ENCODE measurements at regions not wholly inside any gene's neighbourhood (a gene's known extent, or its start where the extent isn't known, plus 50 kb on each side); places are given as distances from the start of the nearest gene placed in this dataset.
"Not testable (repeated sequence)": the region's sequence is repeated elsewhere in the genome, so short reads cannot be mapped to it uniquely, and the experiment has no call there.

GRCh38 chr1:100796046-100796445 lies 76.5 kb downstream of the VCAM1 start:
- Histone ChIP-seq H3K36me3 (ENCODE audit: insufficient read depth, low read length) (no peaks in the 10 kb centered on the region), H3K4me2 (ENCODE audit: low read depth, low read length, poor library complexity, severe bottlenecking) (no peak overlapping the region), H3K9me2 (replicated peaks; ENCODE audit: low read depth, low read length) (no peaks in the 10 kb centered on the region), H3K4me1 (ENCODE audit: insufficient read depth, low read length, poor library complexity, severe bottlenecking) (no peaks in the 10 kb centered on the region), H3K79me2 (ENCODE audit: insufficient read depth, low read length) (no peaks in the 10 kb centered on the region), H3K9me3 (ENCODE audit: insufficient read depth, low read depth, low read length) (no peaks in the 10 kb centered on the region), H3K4me3 (ENCODE audit: low read length, poor library complexity, severe bottlenecking) (no peak overlapping the region), H2AFZ (ENCODE audit: low read length) (no peak overlapping the region), H3F3A (ENCODE audit: low read depth) (no peaks in the 10 kb centered on the region), H3K27me3 (ENCODE audit: insufficient read depth, low read length, poor library complexity, severe bottlenecking) (no peaks in the 10 kb centered on the region), H4K20me1 (ENCODE audit: insufficient read depth, low read length, poor library complexity, severe bottlenecking) (no peaks in the 10 kb centered on the region), H3K9ac (ENCODE audit: low read depth, low read length, poor library complexity, severe bottlenecking) (no peak overlapping the region)
- TF ChIP-seq EZH2phosphoT487 (IDR thresholded peaks at IDR 0.05; ENCODE audit: borderline replicate concordance): no peak
- TF ChIP-seq, protein P1, sequence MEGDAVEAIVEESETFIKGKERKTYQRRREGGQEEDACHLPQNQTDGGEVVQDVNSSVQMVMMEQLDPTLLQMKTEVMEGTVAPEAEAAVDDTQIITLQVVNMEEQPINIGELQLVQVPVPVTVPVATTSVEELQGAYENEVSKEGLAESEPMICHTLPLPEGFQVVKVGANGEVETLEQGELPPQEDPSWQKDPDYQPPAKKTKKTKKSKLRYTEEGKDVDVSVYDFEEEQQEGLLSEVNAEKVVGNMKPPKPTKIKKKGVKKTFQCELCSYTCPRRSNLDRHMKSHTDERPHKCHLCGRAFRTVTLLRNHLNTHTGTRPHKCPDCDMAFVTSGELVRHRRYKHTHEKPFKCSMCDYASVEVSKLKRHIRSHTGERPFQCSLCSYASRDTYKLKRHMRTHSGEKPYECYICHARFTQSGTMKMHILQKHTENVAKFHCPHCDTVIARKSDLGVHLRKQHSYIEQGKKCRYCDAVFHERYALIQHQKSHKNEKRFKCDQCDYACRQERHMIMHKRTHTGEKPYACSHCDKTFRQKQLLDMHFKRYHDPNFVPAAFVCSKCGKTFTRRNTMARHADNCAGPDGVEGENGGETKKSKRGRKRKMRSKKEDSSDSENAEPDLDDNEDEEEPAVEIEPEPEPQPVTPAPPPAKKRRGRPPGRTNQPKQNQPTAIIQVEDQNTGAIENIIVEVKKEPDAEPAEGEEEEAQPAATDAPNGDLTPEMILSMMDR (conservative IDR thresholded peaks at IDR 0.05; ENCODE audit: low read length): no peak

GRCh38 chr1:100799548-100799947 lies 80.0 kb downstream of the VCAM1 start:
- TF ChIP-seq, protein P1 (conservative IDR thresholded peaks at IDR 0.05; ENCODE audit: low read length): no peak
- TF ChIP-seq EZH2phosphoT487 (IDR thresholded peaks at IDR 0.05; ENCODE audit: borderline replicate concordance): no peak
- H3K9me3 ChIP-seq (ENCODE audit: insufficient read depth, low read depth, low read length): no peaks in the 10 kb centered on the region
- H3K27me3 ChIP-seq (ENCODE audit: insufficient read depth, low read length, poor library complexity, severe bottlenecking): no peaks in the 10 kb centered on the region
- H3K79me2 ChIP-seq (ENCODE audit: insufficient read depth, low read length): no peaks in the 10 kb centered on the region
- no peaks in the 10 kb centered on the region for H3K36me3 ChIP-seq (ENCODE audit: insufficient read depth, low read length)
- no peaks in the 10 kb centered on the region for H3K9me2 ChIP-seq (replicated peaks; ENCODE audit: low read depth, low read length)
- H2AFZ ChIP-seq (ENCODE audit: low read length): no peak overlapping the region
- no peak overlapping the region for H3K4me3 ChIP-seq (ENCODE audit: low read length, poor library complexity, severe bottlenecking)
- H4K20me1 ChIP-seq (ENCODE audit: insufficient read depth, low read length, poor library complexity, severe bottlenecking): no peaks in the 10 kb centered on the region
- H3F3A ChIP-seq (ENCODE audit: low read depth): no peaks in the 10 kb centered on the region
- no peak overlapping the region for H3K4me2 ChIP-seq (ENCODE audit: low read depth, low read length, poor library complexity, severe bottlenecking)
- H3K4me1 ChIP-seq (ENCODE audit: insufficient read depth, low read length, poor library complexity, severe bottlenecking): no peaks in the 10 kb centered on the region
- no peak overlapping the region for H3K9ac ChIP-seq (ENCODE audit: low read depth, low read length, poor library complexity, severe bottlenecking)

DNA sequence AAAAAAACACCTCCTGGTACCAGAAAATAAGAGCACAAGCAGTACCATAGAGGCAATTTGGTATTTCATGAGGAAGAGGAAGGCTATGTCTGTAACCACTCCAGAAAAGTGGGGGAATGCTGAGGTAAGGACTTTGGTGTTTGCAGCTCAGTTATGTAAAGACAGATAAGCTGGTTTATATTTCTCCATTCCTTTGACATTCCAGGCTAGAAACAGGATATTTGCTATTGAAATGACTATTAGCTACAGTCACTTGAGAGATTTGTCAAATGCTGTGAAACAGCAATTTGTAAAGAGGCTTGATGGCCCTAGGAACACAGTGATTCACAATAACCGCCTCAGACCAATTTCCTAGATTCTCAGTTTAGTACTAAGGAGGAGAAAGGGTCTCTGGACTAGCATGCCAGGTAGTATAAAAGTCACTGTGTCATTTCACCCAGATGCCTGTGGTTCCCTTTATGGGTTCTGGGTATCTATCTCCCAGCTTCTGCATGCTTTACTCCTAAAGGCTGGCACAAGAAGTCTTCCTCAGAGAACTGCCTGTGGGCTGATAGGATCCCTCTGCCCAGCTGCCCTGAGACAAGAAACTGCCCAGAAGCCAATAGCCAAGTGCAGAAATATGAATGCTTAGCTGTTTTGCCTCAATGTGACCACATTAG lies 80.5 kb downstream of the VCAM1 start:
- Histone ChIP-seq H3K9ac (ENCODE audit: low read depth, low read length, poor library complexity, severe bottlenecking) (no peak overlapping the region), H3K4me1 (ENCODE audit: insufficient read depth, low read length, poor library complexity, severe bottlenecking) (no peaks in the 10 kb centered on the region), H3K9me3 (ENCODE audit: insufficient read depth, low read depth, low read length) (no peaks in the 10 kb centered on the region), H3F3A (ENCODE audit: low read depth) (no peaks in the 10 kb centered on the region), H3K79me2 (ENCODE audit: insufficient read depth, low read length) (no peaks in the 10 kb centered on the region), H3K9me2 (replicated peaks; ENCODE audit: low read depth, low read length) (no peaks in the 10 kb centered on the region), H4K20me1 (ENCODE audit: insufficient read depth, low read length, poor library complexity, severe bottlenecking) (no peaks in the 10 kb centered on the region), H2AFZ (ENCODE audit: low read length) (no peak overlapping the region), H3K4me2 (ENCODE audit: low read depth, low read length, poor library complexity, severe bottlenecking) (no peak overlapping the region), H3K4me3 (ENCODE audit: low read length, poor library complexity, severe bottlenecking) (no peak overlapping the region), H3K36me3 (ENCODE audit: insufficient read depth, low read length) (no peaks in the 10 kb centered on the region), H3K27me3 (ENCODE audit: insufficient read depth, low read length, poor library complexity, severe bottlenecking) (no peaks in the 10 kb centered on the region)
- TF ChIP-seq, protein P1 (conservative IDR thresholded peaks at IDR 0.05; ENCODE audit: low read length): no peak
- TF ChIP-seq EZH2phosphoT487 (IDR thresholded peaks at IDR 0.05; ENCODE audit: borderline replicate concordance): no peak

GRCh38 chr1:100801256-100801655 lies 81.7 kb downstream of the VCAM1 start:
- not testable (repeated sequence) for H3K36me3 ChIP-seq (ENCODE audit: insufficient read depth, low read length); H3K9ac ChIP-seq (ENCODE audit: low read depth, low read length, poor library complexity, severe bottlenecking); H4K20me1 ChIP-seq (ENCODE audit: insufficient read depth, low read length, poor library complexity, severe bottlenecking); H3K27me3 ChIP-seq (ENCODE audit: insufficient read depth, low read length, poor library complexity, severe bottlenecking); H3K9me3 ChIP-seq (ENCODE audit: insufficient read depth, low read depth, low read length); H3F3A ChIP-seq (ENCODE audit: low read depth); H3K4me2 ChIP-seq (ENCODE audit: low read depth, low read length, poor library complexity, severe bottlenecking); H3K9me2 ChIP-seq (replicated peaks; ENCODE audit: low read depth, low read length); H3K4me1 ChIP-seq (ENCODE audit: insufficient read depth, low read length, poor library complexity, severe bottlenecking); H2AFZ ChIP-seq (ENCODE audit: low read length); H3K79me2 ChIP-seq (ENCODE audit: insufficient read depth, low read length); H3K4me3 ChIP-seq (ENCODE audit: low read length, poor library complexity, severe bottlenecking)

DNA sequence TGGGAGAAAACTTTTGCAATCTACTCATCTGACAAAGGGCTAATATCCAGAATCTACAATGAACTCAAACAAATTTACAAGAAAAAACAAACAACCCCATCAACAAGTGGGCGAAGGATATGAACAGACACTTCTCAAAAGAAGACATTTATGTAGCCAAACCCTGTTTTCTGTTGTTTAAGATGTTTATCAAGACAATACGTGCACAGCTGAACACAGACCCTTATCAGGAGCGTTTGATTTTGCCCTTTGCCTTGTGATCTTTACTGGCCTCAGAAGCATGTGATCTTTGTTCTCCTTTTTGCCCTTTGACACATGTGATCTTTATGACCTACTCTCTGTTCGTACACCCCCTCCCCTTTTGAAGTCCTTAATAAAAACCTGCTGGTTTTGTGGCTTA lies 83.7 kb downstream of the VCAM1 start:
- not testable (repeated sequence) for H3K36me3 ChIP-seq (ENCODE audit: insufficient read depth, low read length); H3K27me3 ChIP-seq (ENCODE audit: insufficient read depth, low read length, poor library complexity, severe bottlenecking); H3K9ac ChIP-seq (ENCODE audit: low read depth, low read length, poor library complexity, severe bottlenecking); H2AFZ ChIP-seq (ENCODE audit: low read length); H3K4me3 ChIP-seq (ENCODE audit: low read length, poor library complexity, severe bottlenecking); H3K4me2 ChIP-seq (ENCODE audit: low read depth, low read length, poor library complexity, severe bottlenecking); H3K9me2 ChIP-seq (replicated peaks; ENCODE audit: low read depth, low read length); H3K9me3 ChIP-seq (ENCODE audit: insufficient read depth, low read depth, low read length); H4K20me1 ChIP-seq (ENCODE audit: insufficient read depth, low read length, poor library complexity, severe bottlenecking); H3K79me2 ChIP-seq (ENCODE audit: insufficient read depth, low read length); H3K4me1 ChIP-seq (ENCODE audit: insufficient read depth, low read length, poor library complexity, severe bottlenecking); H3F3A ChIP-seq (ENCODE audit: low read depth)
